Brain microvascular endothelial cell (primary cell): ENCODE measurements at regions not wholly inside any gene's neighbourhood (a gene's known extent, or its start where the extent isn't known, plus 50 kb on each side); places are given as distances from the start of the nearest gene placed in this dataset.

ENCODE experiments used
- DNase-seq: peaks from one replicate; pipeline ENCODE4 v3.0.0-alpha.2; 2020
- H3K27ac ChIP-seq: fragments of 250-450 bp; sonication (Bioruptor Pico); 2 replicates; pipeline ENCODE4 v1.5.1; 2020; ENCODE audit warnings: mild to moderate bottlenecking, moderate library complexity
- H3K27me3 ChIP-seq: fragments of 250-450 bp; sonication (Bioruptor Pico); replicated peaks from 2 replicates; pipeline ENCODE4 v1.5.1; 2020; ENCODE audit warnings: mild to moderate bottlenecking
- H3K36me3 ChIP-seq: fragments of 250-450 bp; sonication (Bioruptor Pico); replicated peaks from 2 replicates; pipeline ENCODE4 v1.5.1; 2020; ENCODE audit warnings: mild to moderate bottlenecking
- H3K4me3 ChIP-seq: 2 replicates; pipeline ENCODE4 v1.5.1; 2011; ENCODE audit warnings: low read depth, mild to moderate bottlenecking, control low read depth, low read length, moderate library complexity
- CTCF ChIP-seq: IDR thresholded peaks from 2 replicates; pipeline ENCODE4 v1.5.1; 2011; ENCODE audit warnings: low read depth, mild to moderate bottlenecking, moderate library complexity, low read length, control low read depth, inconsistent platforms; ENCODE audit errors: missing control alignments
- in situ Hi-C: cut with HindIII; loops from 2 replicates; pipeline ENCODE4 v1.10.0; 2017; ENCODE audit warnings: low sequenced_read_pairs, low pct_ligation_motif_present

- in situ Hi-C loops, result no loop called here
- no peaks in the 10 kb centered on the region for H3K36me3 ChIP-seq
These were observed 867.8 kb upstream of the CDH8 start for GRCh38 chr16:62903961-62904502.

GRCh38 chr16:62899737-62900136 lies 863.5 kb upstream of the CDH8 start:
- Histone ChIP-seq H3K4me3 (no peak overlapping the region), H3K27ac (no peak overlapping the region), H3K27me3 (no peaks in the 10 kb centered on the region), H3K36me3 (no peaks in the 10 kb centered on the region)
- in situ Hi-C loops, result no loop called here
- DNase-seq, result no peak
- no peak for TF ChIP-seq CTCF

More at GRCh38 chr16:62903961-62904502, 867.8 kb upstream of the CDH8 start:
- H3K27me3 ChIP-seq, result no peaks in the 10 kb centered on the region
- TF ChIP-seq CTCF, result no peak
- no peak overlapping the region for H3K4me3 ChIP-seq
- no peak overlapping the region for H3K27ac ChIP-seq
- no peak for DNase-seq

DNA sequence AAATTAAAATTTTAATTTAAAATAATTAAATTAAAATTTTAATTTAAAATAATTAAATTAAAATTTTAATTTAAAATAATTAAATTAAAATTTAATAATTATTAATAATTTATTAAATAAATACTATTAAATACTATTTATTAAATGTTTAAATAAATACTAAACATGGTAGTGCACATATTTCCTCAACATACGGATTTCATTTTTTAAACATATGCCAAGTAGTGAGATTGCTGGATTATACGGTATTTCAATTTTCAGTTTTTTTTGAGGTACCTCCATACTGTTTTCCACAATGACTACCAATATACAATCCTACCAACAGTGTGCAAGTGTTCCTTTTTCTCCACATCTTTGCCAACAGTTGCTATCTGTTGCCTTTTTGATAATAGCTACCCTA lies 852.9 kb upstream of the CDH8 start:
- Histone ChIP-seq H3K27ac (no peak overlapping the region), H3K27me3 (no peaks in the 10 kb centered on the region), H3K36me3 (no peaks in the 10 kb centered on the region), H3K4me3 (no peak overlapping the region)
- TF ChIP-seq CTCF, result no peak
- no peak for DNase-seq
- in situ Hi-C loops, result no loop called here

DNA sequence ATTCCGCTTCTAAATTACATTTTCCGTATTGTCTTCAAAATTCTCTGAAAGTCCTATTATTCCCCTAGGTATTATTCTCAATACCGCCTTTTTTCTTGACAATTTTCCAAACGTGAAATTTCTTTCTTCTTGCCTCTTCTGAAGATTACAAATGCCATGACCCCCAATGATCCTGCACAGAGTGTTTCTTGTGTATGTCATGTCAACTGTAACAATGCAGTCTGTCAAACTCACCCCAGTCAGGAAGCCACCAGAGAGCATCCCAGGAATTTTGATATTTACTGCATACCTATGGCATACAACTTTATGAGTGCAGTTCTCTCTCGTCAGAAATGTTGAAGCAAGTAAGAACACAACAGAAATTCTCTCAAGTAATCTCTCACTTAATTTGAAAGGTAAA lies 847.3 kb upstream of the CDH8 start:
- Histone ChIP-seq H3K36me3 (no peaks in the 10 kb centered on the region), H3K4me3 (no peak overlapping the region), H3K27ac (no peak overlapping the region), H3K27me3 (no peaks in the 10 kb centered on the region)
- DNase-seq, result no peak
- TF ChIP-seq CTCF, result no peak
- in situ Hi-C loops, result no loop called here

DNA sequence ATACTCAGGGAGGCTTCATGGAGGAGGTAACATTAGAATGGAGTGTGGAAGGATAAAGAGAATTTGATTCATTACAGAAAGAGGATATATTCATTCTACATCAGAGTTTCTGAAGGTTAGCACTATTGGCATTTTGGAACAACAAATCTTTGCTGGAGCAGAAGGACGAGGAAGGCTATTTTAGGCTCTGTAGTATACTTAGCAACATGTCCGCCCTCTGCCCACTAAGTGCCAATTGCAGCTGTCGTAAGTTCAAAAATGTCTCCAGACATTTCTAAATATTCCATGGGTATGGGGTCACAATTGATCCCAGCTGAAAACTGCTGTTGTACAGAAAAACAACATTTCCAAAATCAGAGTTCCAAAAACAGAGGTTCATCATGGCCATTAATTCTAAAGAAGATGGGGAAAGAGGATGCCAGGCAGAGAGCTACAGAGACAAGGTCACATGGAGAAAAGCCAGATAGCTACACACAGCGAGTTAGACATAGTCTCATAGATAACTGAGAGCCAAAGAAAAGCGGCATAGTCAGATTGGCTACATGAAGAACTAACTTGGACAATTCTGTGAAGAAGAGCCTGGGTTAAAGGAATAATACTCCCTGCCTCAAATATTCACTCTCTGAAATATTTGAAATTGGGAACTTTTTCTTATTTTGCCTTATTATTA lies 846.4 kb upstream of the CDH8 start:
- no peak for TF ChIP-seq CTCF
- no peak for DNase-seq
- H3K27me3 ChIP-seq, result no peaks in the 10 kb centered on the region
- H3K4me3 ChIP-seq, result no peak overlapping the region
- H3K36me3 ChIP-seq, result no peaks in the 10 kb centered on the region
- in situ Hi-C loops, result no loop called here
- H3K27ac ChIP-seq, result no peak overlapping the region

- no peak for TF ChIP-seq CTCF
- in situ Hi-C loops, result no loop called here
These were observed 839.9 kb upstream of the CDH8 start for GRCh38 chr16:62876133-62876532.

More at GRCh38 chr16:62876133-62876532, 839.9 kb upstream of the CDH8 start:
- H3K27ac ChIP-seq, result no peak overlapping the region
- DNase-seq, result no peak
- H3K27me3 ChIP-seq, result no peaks in the 10 kb centered on the region
- no peak overlapping the region for H3K4me3 ChIP-seq
- no peaks in the 10 kb centered on the region for H3K36me3 ChIP-seq
